H9 (cell line): ENCODE measurements at regions not wholly inside any gene's neighbourhood (a gene's known extent, or its start where the extent isn't known, plus 50 kb on each side); places are given as distances from the start of the nearest gene placed in this dataset.

Experiments
- DNase-seq: peaks from one replicate; pipeline ENCODE4 v3.0.0-alpha.2; 2017
- H2AFZ ChIP-seq: one replicate; pipeline ENCODE4 v1.6.1; 2013; ENCODE audit warnings: mild to moderate bottlenecking, low read length, control low read depth, moderate library complexity
- H2AK5ac ChIP-seq: 2 replicates; pipeline ENCODE4 v1.6.1; 2013; ENCODE audit warnings: low read length, control low read depth, mixed read lengths; ENCODE audit not compliant: insufficient read length
- H2BK120ac ChIP-seq: one replicate; pipeline ENCODE4 v1.6.1; 2013; ENCODE audit warnings: low read depth, mild to moderate bottlenecking, low read length, control low read depth, inconsistent platforms; ENCODE audit not compliant: poor library complexity, severe bottlenecking
- H2BK12ac ChIP-seq: 2 replicates; pipeline ENCODE4 v1.6.1; 2013; ENCODE audit warnings: low read length, control low read depth, mixed read lengths, low read depth; ENCODE audit not compliant: insufficient read length
- H2BK15ac ChIP-seq: 2 replicates; pipeline ENCODE4 v1.6.1; 2013; ENCODE audit warnings: low read depth, low read length, control low read depth
- H2BK20ac ChIP-seq: one replicate; pipeline ENCODE4 v1.6.1; 2013; ENCODE audit warnings: low read depth, mild to moderate bottlenecking, low read length, control low read depth, inconsistent platforms; ENCODE audit not compliant: poor library complexity, severe bottlenecking
- H2BK5ac ChIP-seq: 2 replicates; pipeline ENCODE4 v1.6.1; 2013; ENCODE audit warnings: low read length, control low read depth, mixed read lengths; ENCODE audit not compliant: insufficient read length
- H3K14ac ChIP-seq: 2 replicates; pipeline ENCODE4 v1.6.1; 2013; ENCODE audit warnings: low read length, control low read depth; ENCODE audit not compliant: insufficient read depth
- H3K18ac ChIP-seq: 2 replicates; pipeline ENCODE4 v1.6.1; 2013; ENCODE audit warnings: low read depth, mild to moderate bottlenecking, mixed read lengths, low read length, control low read depth; ENCODE audit not compliant: insufficient read length
- H3K23ac ChIP-seq: 2 replicates; pipeline ENCODE4 v1.6.1; 2013; ENCODE audit warnings: low read length, control low read depth, mixed read lengths, low read depth; ENCODE audit not compliant: insufficient read length
- H3K23me2 ChIP-seq: 2 replicates; pipeline ENCODE4 v1.6.1; 2013; ENCODE audit warnings: low read depth, mild to moderate bottlenecking, mixed read lengths, low read length, control low read depth; ENCODE audit not compliant: insufficient read length, poor library complexity, severe bottlenecking
- H3K27ac ChIP-seq: 2 replicates; pipeline ENCODE4 v1.5.1; 2013; ENCODE audit warnings: low read length, control low read depth, mixed read lengths, low read depth; ENCODE audit not compliant: insufficient read length
- H3K27me3 ChIP-seq: 2 replicates; pipeline ENCODE4 v1.6.1; 2013; ENCODE audit warnings: low read length, control low read depth, inconsistent platforms; ENCODE audit not compliant: insufficient read depth
- H3K4ac ChIP-seq: 2 replicates; pipeline ENCODE4 v1.6.1; 2013; ENCODE audit warnings: low read depth, mild to moderate bottlenecking, control low read depth, inconsistent platforms, low read length, moderate library complexity
- H3K4me1 ChIP-seq: 2 replicates; pipeline ENCODE4 v1.6.1; 2013; ENCODE audit warnings: low read length, control low read depth, inconsistent platforms; ENCODE audit not compliant: insufficient read depth
- H3K4me2 ChIP-seq: 2 replicates; pipeline ENCODE4 v1.6.1; 2013; ENCODE audit warnings: low read length, control low read depth, mixed read lengths; ENCODE audit not compliant: insufficient read length, insufficient read depth
- H3K56ac ChIP-seq: 2 replicates; pipeline ENCODE4 v1.6.1; 2013; ENCODE audit warnings: low read depth, mild to moderate bottlenecking, mixed read lengths, low read length, control low read depth; ENCODE audit not compliant: insufficient read length
- H3K79me1 ChIP-seq: 2 replicates; pipeline ENCODE4 v1.6.1; 2013; ENCODE audit warnings: low read depth, mild to moderate bottlenecking, moderate library complexity, low read length, control low read depth, inconsistent platforms; ENCODE audit not compliant: insufficient read depth, poor library complexity, severe bottlenecking
- H3K79me2 ChIP-seq: 2 replicates; pipeline ENCODE4 v1.6.1; 2013; ENCODE audit warnings: low read length, control low read depth, inconsistent platforms; ENCODE audit not compliant: insufficient read depth
- H3K9ac ChIP-seq: 2 replicates; pipeline ENCODE4 v1.6.1; 2013; ENCODE audit warnings: low read length, control low read depth, mixed read lengths; ENCODE audit not compliant: insufficient read length; ENCODE audit errors: extremely low read depth
- H3K9me3 ChIP-seq: one replicate; pipeline ENCODE4 v1.6.1; 2013; ENCODE audit warnings: low read depth, low read length, inconsistent platforms; ENCODE audit not compliant: control insufficient read depth
- H3T11ph ChIP-seq: one replicate; pipeline ENCODE4 v1.6.1; 2013; ENCODE audit warnings: mild to moderate bottlenecking, low read length, control low read depth, inconsistent platforms
- H4K20me1 ChIP-seq: one replicate; pipeline ENCODE4 v1.6.1; 2013; ENCODE audit not compliant: control insufficient read depth, insufficient read length, insufficient read depth
- H4K5ac ChIP-seq: 2 replicates; pipeline ENCODE4 v1.6.1; 2013; ENCODE audit warnings: low read depth, mild to moderate bottlenecking, mixed read lengths, low read length, control low read depth; ENCODE audit not compliant: insufficient read length
- H4K8ac ChIP-seq: replicated peaks from 2 replicates; pipeline ENCODE4 v1.6.1; 2013; ENCODE audit warnings: low read length, control low read depth, mixed read lengths, low read depth; ENCODE audit not compliant: insufficient read length
- H4K91ac ChIP-seq: 2 replicates; pipeline ENCODE4 v1.6.1; 2013; ENCODE audit warnings: low read depth, mild to moderate bottlenecking, moderate library complexity, mixed read lengths, low read length, control low read depth; ENCODE audit not compliant: insufficient read length
- H3K27ac Mint-ChIP-seq, 3 experiments: 2 replicates in 2 of 3; 3 replicates in 1 of 3; pipeline ENCODE4 v1.8.0; 2020 to 2021; ENCODE audit warnings: mixed read lengths in 3 of 3, mild to moderate bottlenecking in 1 of 3, moderate library complexity in 1 of 3
- H3K27me3 Mint-ChIP-seq: 2 replicates; pipeline ENCODE4 v1.8.0; 2021; ENCODE audit warnings: low read depth, mild to moderate bottlenecking, moderate library complexity, mixed read lengths
- H3K36me3 Mint-ChIP-seq, 3 experiments: 2 replicates in 2 of 3; 3 replicates in 1 of 3; pipeline ENCODE4 v1.8.0; 2020 to 2021; ENCODE audit warnings: low read depth in 3 of 3, mixed read lengths in 3 of 3; ENCODE audit not compliant: insufficient read depth in 1 of 3
- H3K4me1 Mint-ChIP-seq, 2 experiments: 2 replicates each; pipeline ENCODE4 v1.8.0; 2020; ENCODE audit warnings: mixed read lengths in 2 of 2
- H3K4me3 Mint-ChIP-seq, 2 experiments: 2 replicates in 1 of 2; 3 replicates in 1 of 2; pipeline ENCODE4 v1.8.0; 2020 to 2021; ENCODE audit warnings: mild to moderate bottlenecking in 2 of 2, mixed read lengths in 2 of 2, moderate library complexity in 1 of 2
- H3K9me3 Mint-ChIP-seq, 2 experiments: 2 replicates in 1 of 2; 3 replicates in 1 of 2; pipeline ENCODE4 v1.8.0; 2020; ENCODE audit warnings: mild to moderate bottlenecking in 2 of 2, mixed read lengths in 2 of 2, moderate library complexity in 1 of 2
- WGBS: extraction: QIAGEN DNeasy Blood & Tissue Kit; methylation state at CpG from one replicate; pipeline ENCODE4 v1.1.7; 2013; ENCODE audit warnings: missing lambda C conversion rate, low lambda C conversion rate, mixed read lengths; ENCODE audit not compliant: insufficient read length; ENCODE audit errors: extremely low coverage; 5-methylcytosine and 5-hydroxymethylcytosine counted together
- TF ChIP-seq, protein P1 (sequence below): fragments of 200-600 bp; sonication (generic); conservative IDR thresholded peaks from 3 replicates; pipeline ENCODE4 v1.8.0; 2021; ENCODE audit warnings: antibody characterized with exemption, mild to moderate bottlenecking

- H4K5ac ChIP-seq, result no peak overlapping the region
- H2AFZ ChIP-seq, result no peak overlapping the region
- no peak overlapping the region for H4K8ac ChIP-seq
- no peak overlapping the region for H3K27ac Mint-ChIP-seq
- H3K9ac ChIP-seq, result no peak overlapping the region
- no peak overlapping the region for H2BK5ac ChIP-seq
- no peaks in the 10 kb centered on the region for H3K23me2 ChIP-seq
- no peaks in the 10 kb centered on the region for H3K36me3 Mint-ChIP-seq
- H3K18ac ChIP-seq, result no peak overlapping the region
- no peaks in the 10 kb centered on the region for H3K27me3 Mint-ChIP-seq
- no peaks in the 10 kb centered on the region for H4K20me1 ChIP-seq
- no peak overlapping the region for H3K4me2 ChIP-seq
- no peak overlapping the region for H3K4ac ChIP-seq
- H3K4me3 Mint-ChIP-seq, result no peak overlapping the region
- H3K56ac ChIP-seq, result no peak overlapping the region
- H2BK12ac ChIP-seq, result no peak overlapping the region
- H3K4me1 ChIP-seq, result no peaks in the 10 kb centered on the region
- no peak overlapping the region for H3K14ac ChIP-seq
- no peak overlapping the region for H2BK15ac ChIP-seq
- H2AK5ac ChIP-seq, result no peak overlapping the region
- DNase-seq, result no peak
- WGBS, result no CpG with 5 or more reads among the region's 1 CpG
- TF ChIP-seq, protein P1, sequence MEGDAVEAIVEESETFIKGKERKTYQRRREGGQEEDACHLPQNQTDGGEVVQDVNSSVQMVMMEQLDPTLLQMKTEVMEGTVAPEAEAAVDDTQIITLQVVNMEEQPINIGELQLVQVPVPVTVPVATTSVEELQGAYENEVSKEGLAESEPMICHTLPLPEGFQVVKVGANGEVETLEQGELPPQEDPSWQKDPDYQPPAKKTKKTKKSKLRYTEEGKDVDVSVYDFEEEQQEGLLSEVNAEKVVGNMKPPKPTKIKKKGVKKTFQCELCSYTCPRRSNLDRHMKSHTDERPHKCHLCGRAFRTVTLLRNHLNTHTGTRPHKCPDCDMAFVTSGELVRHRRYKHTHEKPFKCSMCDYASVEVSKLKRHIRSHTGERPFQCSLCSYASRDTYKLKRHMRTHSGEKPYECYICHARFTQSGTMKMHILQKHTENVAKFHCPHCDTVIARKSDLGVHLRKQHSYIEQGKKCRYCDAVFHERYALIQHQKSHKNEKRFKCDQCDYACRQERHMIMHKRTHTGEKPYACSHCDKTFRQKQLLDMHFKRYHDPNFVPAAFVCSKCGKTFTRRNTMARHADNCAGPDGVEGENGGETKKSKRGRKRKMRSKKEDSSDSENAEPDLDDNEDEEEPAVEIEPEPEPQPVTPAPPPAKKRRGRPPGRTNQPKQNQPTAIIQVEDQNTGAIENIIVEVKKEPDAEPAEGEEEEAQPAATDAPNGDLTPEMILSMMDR, result no peak
- H4K91ac ChIP-seq, result no peak overlapping the region
- no peak overlapping the region for H3K27ac ChIP-seq
- H2BK20ac ChIP-seq, result no peak overlapping the region
- H3T11ph ChIP-seq, result no peak overlapping the region
- H3K79me1 ChIP-seq, result no peaks in the 10 kb centered on the region
- H2BK120ac ChIP-seq, result no peak overlapping the region
- peaks cover 3% of the 10 kb centered on the region in 2 experiments; a peak in 3 of 4 replicates for H3K4me1 Mint-ChIP-seq
- H3K23ac ChIP-seq, result no peak overlapping the region
- no peaks in the 10 kb centered on the region for H3K79me2 ChIP-seq
- no peaks in the 10 kb centered on the region for H3K27me3 ChIP-seq
- H3K9me3 Mint-ChIP-seq, result no peaks in the 10 kb centered on the region; a peak in 1 of 5 replicates
- H3K9me3 ChIP-seq, result no peaks in the 10 kb centered on the region
Observed at GRCh38 chr4:12894062-12894461, 590.1 kb downstream of the RAB28 start.
